NT2/D1 (cell line): ENCODE measurements at regions not wholly inside any gene's neighbourhood (a gene's known extent, or its start where the extent isn't known, plus 50 kb on each side); places are given as distances from the start of the nearest gene placed in this dataset.

Experiments used
- DNase-seq: peaks from one replicate; pipeline ENCODE4 v3.0.0-alpha.2; 2011; ENCODE audit warnings: low read depth, low spot score
- H3K27me3 ChIP-seq: 2 replicates; pipeline ENCODE4 v1.6.0; 2011; ENCODE audit warnings: mild to moderate bottlenecking; ENCODE audit not compliant: insufficient read length, insufficient read depth
- H3K36me3 ChIP-seq: 2 replicates; pipeline ENCODE4 v1.6.1; 2011; ENCODE audit warnings: mild to moderate bottlenecking, low read length, mixed read lengths; ENCODE audit not compliant: insufficient read depth, insufficient read length
- H3K4me1 ChIP-seq: 2 replicates; pipeline ENCODE4 v1.5.1; 2011; ENCODE audit not compliant: insufficient read depth, insufficient read length
- H3K4me3 ChIP-seq: 2 replicates; pipeline ENCODE4 v1.5.1; 2011; ENCODE audit warnings: low read depth; ENCODE audit not compliant: insufficient read length
- H3K9ac ChIP-seq: 2 replicates; pipeline ENCODE4 v1.6.0; 2011; ENCODE audit warnings: low read depth; ENCODE audit not compliant: insufficient read length
- H3K9me3 ChIP-seq: 2 replicates; pipeline ENCODE4 v1.5.1; 2011; ENCODE audit warnings: mild to moderate bottlenecking, low read length; ENCODE audit not compliant: insufficient read depth
- SUZ12 ChIP-seq: IDR thresholded peaks from 2 replicates; pipeline ENCODE4 v1.6.1; 2011; ENCODE audit not compliant: insufficient read length, insufficient read depth; ENCODE audit errors: extremely low read depth
- YY1 ChIP-seq: IDR thresholded peaks from 2 replicates; pipeline ENCODE4 v1.6.1; 2011; ENCODE audit not compliant: insufficient read length, insufficient read depth
- ZNF274 ChIP-seq: IDR thresholded peaks from 2 replicates; pipeline ENCODE4 v1.6.1; 2011; ENCODE audit warnings: mild to moderate bottlenecking, low read depth, low read length

DNA sequence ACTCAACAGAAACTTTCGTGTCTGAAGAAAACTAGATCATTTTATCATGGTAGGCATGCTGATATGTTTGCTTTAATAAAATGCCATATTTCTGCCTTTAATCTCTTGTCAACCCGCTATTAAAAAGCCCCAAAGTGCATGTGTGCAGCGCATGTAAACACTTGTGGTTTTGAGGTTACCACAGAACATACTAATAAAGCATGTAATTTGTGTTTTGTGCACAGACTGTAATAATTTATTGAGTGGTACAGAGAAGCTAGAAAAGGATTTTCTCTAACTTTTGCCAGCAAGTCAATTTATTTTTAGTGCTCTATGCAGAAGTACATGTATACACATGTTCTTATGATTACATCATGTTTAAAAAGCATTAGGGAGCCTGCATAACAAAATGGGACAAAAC, 349.9 kb upstream of the SLC35B3 start:
- no peaks in the 10 kb centered on the region for H3K9me3 ChIP-seq
- TF ChIP-seq ZNF274 (no peak), YY1 (no peak), SUZ12 (no peak)
- H3K27me3 ChIP-seq, result no peaks in the 10 kb centered on the region
- no peak for DNase-seq
- no peak overlapping the region for H3K4me3 ChIP-seq
- H3K4me1 ChIP-seq, result no peaks in the 10 kb centered on the region
- H3K9ac ChIP-seq, result no peak overlapping the region
- no peaks in the 10 kb centered on the region for H3K36me3 ChIP-seq

DNA sequence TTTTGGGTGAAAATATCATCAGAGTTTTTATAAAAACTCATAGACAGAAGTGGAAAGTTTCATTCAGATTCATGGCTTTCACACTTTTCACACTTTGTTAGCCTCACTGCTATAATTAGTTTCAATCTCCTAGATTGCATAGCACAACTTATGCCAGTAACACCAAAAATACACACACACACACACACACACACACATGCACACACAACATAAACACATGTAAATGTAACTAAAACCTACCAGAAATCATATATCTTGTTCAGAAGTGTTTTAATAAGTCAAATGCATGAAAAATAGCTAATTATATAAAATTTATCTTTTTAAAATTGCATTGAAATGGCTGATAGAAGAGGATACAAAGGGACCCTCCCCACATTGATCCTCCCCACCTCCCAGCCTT, 347.8 kb upstream of the SLC35B3 start:
- TF ChIP-seq ZNF274, result no peak
- TF ChIP-seq YY1, result no peak
- no peak for TF ChIP-seq SUZ12

DNA sequence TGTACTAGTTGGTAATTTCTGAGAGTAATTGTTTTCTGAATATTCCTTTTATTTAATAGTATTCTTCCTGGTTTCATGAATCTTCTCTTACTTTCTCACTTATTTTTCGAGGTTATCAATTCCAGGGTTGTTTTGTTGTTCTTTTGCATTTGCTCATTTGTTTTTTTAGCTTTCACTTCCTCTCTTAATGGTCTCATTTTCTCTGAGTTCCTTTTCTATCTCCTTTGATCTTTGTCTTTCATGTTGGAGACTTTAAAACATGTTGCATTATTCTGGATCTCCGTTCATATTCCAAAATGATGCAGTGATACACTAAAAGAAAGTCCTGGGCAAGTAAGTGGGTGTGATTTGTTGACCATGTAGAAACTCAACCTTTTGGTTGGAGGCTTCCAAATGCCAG, 345.3 kb upstream of the SLC35B3 start:
- TF ChIP-seq YY1 (no peak), ZNF274 (no peak), SUZ12 (no peak)
- DNase-seq, result no peak
- no peak overlapping the region for H3K4me3 ChIP-seq

More for the DNA sequence above, 347.8 kb upstream of the SLC35B3 start:
- Histone ChIP-seq H3K27me3 (no peaks in the 10 kb centered on the region), H3K36me3 (no peaks in the 10 kb centered on the region), H3K4me1 (no peaks in the 10 kb centered on the region), H3K9me3 (no peaks in the 10 kb centered on the region), H3K9ac (no peak overlapping the region), H3K4me3 (no peak overlapping the region)
- DNase-seq, result no peak

DNA sequence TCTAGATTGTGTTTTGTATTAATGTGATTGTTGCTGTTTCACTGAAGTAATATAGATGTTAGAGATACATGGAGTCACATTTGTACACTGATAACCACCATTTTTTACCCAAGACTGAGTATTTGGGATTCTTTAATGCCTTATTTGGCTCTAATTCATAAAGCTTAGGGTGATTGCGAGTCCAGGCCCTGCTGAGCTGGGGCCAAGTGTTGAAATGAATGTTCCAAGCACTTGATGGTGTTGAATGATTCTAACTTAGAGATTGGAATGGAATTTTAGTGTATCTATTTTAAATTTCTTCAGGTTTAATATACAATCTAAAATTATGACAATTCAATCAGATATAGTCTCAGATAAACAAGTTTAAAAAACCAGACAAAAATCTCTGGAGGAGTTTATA, 329.4 kb upstream of the SLC35B3 start:
- 0 out of 2 replicates have a peak, but pooled peaks cover 4% of the 10 kb centered on the region for H3K9me3 ChIP-seq
- H3K27me3 ChIP-seq, result no peaks in the 10 kb centered on the region
- TF ChIP-seq SUZ12 (no peak), YY1 (no peak), ZNF274 (no peak)
- H3K4me3 ChIP-seq, result no peak overlapping the region
- no peak overlapping the region for H3K9ac ChIP-seq
- no peak for DNase-seq
- no peaks in the 10 kb centered on the region for H3K36me3 ChIP-seq
- H3K4me1 ChIP-seq, result no peaks in the 10 kb centered on the region

More for the DNA sequence above, 345.3 kb upstream of the SLC35B3 start:
- H3K9ac ChIP-seq, result no peak overlapping the region
- no peaks in the 10 kb centered on the region for H3K36me3 ChIP-seq
- no peaks in the 10 kb centered on the region for H3K4me1 ChIP-seq
- H3K27me3 ChIP-seq, result no peaks in the 10 kb centered on the region
- peaks cover 4% of the 10 kb centered on the region; the same call in 1 of the 2 replicates for H3K9me3 ChIP-seq

DNA sequence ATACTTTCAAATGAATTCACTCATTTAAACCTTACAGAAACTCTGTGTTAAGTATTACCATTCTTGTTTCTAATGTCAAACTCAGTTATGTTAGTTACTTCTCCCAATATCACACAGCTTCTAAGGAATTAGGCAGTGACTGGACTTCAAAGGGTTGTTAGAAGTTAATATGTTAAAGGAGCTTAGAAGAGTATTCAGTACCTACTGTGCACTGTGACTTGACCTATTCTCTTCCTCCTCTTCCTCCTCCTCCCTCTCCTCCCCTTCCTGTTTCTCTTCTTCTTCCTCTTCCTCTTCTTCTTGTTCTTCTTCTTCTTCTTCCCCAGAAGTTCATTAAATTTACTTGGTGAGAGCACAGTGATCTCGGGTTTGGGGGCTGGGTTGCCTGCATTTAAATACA, 325.6 kb upstream of the SLC35B3 start:
- Histone ChIP-seq H3K9me3 (0 out of 2 replicates have a peak, but pooled peaks cover 4% of the 10 kb centered on the region), H3K27me3 (no peaks in the 10 kb centered on the region), H3K36me3 (no peaks in the 10 kb centered on the region), H3K4me3 (no peak overlapping the region), H3K4me1 (no peaks in the 10 kb centered on the region), H3K9ac (no peak overlapping the region)
- DNase-seq, result no peak
- TF ChIP-seq YY1 (no peak), ZNF274 (no peak), SUZ12 (no peak)

DNA sequence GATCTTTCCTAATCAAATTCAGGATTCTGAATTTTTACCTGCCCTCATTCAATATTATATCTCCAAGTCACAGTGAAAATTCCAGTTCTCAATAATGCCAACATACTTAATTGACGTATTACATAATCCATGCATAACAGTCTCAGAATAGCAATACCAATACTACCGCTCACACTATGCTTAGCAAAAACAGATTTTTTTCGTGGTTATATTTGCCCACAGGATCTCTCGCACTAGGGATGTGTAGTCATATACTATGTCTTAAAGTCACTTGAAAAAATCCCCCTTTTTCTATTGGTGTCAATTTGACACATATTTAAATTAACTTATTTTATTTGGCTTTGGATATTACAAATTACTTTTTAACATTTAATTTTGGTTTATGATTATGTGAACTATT, 323.1 kb upstream of the SLC35B3 start:
- Histone ChIP-seq H3K9me3 (0 out of 2 replicates have a peak, but pooled peaks cover under 1% of the 10 kb centered on the region), H3K36me3 (no peaks in the 10 kb centered on the region), H3K4me1 (no peaks in the 10 kb centered on the region), H3K27me3 (no peaks in the 10 kb centered on the region), H3K9ac (no peak overlapping the region), H3K4me3 (no peak overlapping the region)
- TF ChIP-seq SUZ12 (no peak), ZNF274 (no peak), YY1 (no peak)
- DNase-seq, result no peak

DNA sequence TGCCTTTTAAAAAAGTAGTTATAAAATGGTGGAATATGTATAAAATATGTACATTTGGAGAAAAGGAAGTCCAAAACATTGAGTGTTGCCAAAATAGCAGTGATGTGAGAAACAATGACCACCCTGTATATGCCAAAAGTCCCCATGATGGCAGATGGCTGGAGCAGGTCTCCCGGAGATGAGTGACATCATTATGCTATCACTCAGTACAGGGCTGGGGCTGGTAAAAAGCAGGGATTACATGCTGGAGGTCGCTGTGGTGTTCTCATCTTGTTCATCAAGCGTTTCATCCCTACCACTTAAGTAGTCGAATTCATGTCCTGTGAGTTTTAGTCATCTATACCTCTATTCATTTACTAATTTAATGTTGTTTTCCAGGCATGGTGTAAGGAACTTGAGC, 315.3 kb upstream of the SLC35B3 start:
- no peak for TF ChIP-seq ZNF274
- no peak for TF ChIP-seq SUZ12
- TF ChIP-seq YY1, result no peak

DNA sequence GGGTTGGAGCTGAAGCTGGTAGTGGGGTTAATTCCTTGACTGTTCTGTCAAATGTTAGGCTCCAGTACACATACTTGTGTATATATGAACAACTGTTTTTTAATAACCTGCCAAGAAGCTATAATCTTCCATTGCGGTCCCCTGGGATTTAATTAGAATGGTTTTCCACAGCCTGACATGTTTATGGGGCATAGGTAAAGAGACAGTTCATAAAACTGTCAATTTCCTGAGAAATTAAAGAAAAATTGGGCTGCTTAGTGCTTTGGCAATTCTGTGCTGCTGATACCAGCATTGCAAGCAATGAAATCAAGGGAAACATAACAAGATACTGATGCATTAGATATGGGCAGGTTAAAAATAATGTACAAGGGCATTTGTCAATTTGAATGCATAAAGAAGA, 314.1 kb upstream of the SLC35B3 start:
- no peak for DNase-seq
- TF ChIP-seq ZNF274 (no peak), YY1 (no peak), SUZ12 (no peak)

More for the DNA sequence above, 315.3 kb upstream of the SLC35B3 start:
- Histone ChIP-seq H3K27me3 (no peaks in the 10 kb centered on the region), H3K9me3 (no peaks in the 10 kb centered on the region), H3K9ac (no peak overlapping the region), H3K4me3 (no peak overlapping the region), H3K36me3 (no peaks in the 10 kb centered on the region), H3K4me1 (no peaks in the 10 kb centered on the region)
- DNase-seq, result no peak

More for the DNA sequence above, 314.1 kb upstream of the SLC35B3 start:
- Histone ChIP-seq H3K4me1 (no peaks in the 10 kb centered on the region), H3K36me3 (no peaks in the 10 kb centered on the region), H3K9ac (no peak overlapping the region), H3K9me3 (no peaks in the 10 kb centered on the region), H3K4me3 (no peak overlapping the region), H3K27me3 (no peaks in the 10 kb centered on the region)
